Astrocyte of the hippocampus (primary cell): ENCODE measurements at regions not wholly inside any gene's neighbourhood (a gene's known extent, or its start where the extent isn't known, plus 50 kb on each side); places are given as distances from the start of the nearest gene placed in this dataset.

Source experiments
- DNase-seq: peaks from one replicate; pipeline ENCODE4 v3.0.0; 2011; ENCODE audit warnings: low read depth, low spot score

DNA sequence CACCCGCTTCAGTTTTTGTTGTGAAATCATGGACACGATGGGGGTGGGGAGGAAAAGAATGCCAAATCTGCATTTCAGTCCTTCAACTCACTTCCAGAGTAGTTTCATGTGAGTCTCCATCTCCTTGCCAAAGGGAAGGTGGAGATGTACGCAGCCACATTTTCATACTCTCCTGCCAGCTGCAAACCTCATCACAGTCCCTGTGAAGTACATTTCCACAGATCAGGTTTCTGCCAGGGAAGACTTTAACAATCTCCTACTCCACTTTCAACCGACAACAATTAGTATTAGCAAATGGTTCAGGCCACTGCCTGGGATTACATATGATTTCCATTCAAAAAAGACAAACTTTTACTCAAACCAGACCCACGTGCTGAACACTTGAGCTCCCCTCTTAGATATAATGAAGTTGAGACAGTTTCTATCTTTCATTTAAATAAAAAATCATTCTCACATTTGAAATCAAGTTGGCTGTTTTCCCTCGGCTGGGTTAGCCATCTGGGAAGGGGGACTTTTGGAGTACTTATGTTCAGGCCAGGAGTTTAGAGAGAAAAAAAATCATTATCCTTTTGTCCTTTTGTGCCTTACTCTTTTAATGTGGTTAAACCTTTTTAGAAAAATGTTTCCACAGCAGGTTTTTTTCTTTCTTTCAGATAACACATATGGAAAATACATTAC lies 51.0 kb upstream of the CEP162 start:
- DNase-seq: no peak
